WTC11 (cell line): ENCODE measurements at regions not wholly inside any gene's neighbourhood (a gene's known extent, or its start where the extent isn't known, plus 50 kb on each side); places are given as distances from the start of the nearest gene placed in this dataset.

Source experiments
- ATAC-seq: fragments of 200-7000 bp; cut with Tn5 transposase; 2 replicates; pipeline ENCODE4 v1.10.0; 2021; ENCODE audit warnings: mild to moderate bottlenecking, moderate library complexity
- CTCF ChIA-PET: fragments of 300-600 bp; sonication (Branson Sonifier 250); formaldehyde crosslinking; loops from one replicate; lab custom pipeline; 2021; ENCODE audit warnings: antibody characterized with exemption; lab: Charles Lee
- POLR2A ChIA-PET: fragments of 350-600 bp; sonication (Branson Sonifier 250); formaldehyde crosslinking; loops from one replicate; lab custom pipeline; 2021; ENCODE audit warnings: antibody characterized with exemption; lab: Charles Lee
- DNase-seq: peaks from one replicate; pipeline ENCODE4 v3.0.0; 2021; ENCODE audit warnings: low spot score
- H3K27ac Mint-ChIP-seq: 2 replicates; pipeline ENCODE4 v1.8.0; 2021; ENCODE audit warnings: mixed read lengths
- H3K27me3 Mint-ChIP-seq: 2 replicates; pipeline ENCODE4 v1.8.0; 2021; ENCODE audit warnings: low read depth, mild to moderate bottlenecking, moderate library complexity, mixed read lengths
- H3K36me3 Mint-ChIP-seq: 2 replicates; pipeline ENCODE4 v1.8.0; 2021; ENCODE audit warnings: mixed read lengths
- H3K4me1 Mint-ChIP-seq: 2 replicates; pipeline ENCODE4 v1.8.0; 2022; ENCODE audit warnings: mixed read lengths
- H3K4me3 Mint-ChIP-seq: 2 replicates; pipeline ENCODE4 v1.8.0; 2021; ENCODE audit warnings: mild to moderate bottlenecking, moderate library complexity, mixed read lengths
- H3K9me3 Mint-ChIP-seq: 2 replicates; pipeline ENCODE4 v1.8.0; 2021; ENCODE audit warnings: mixed read lengths
- ATF1 ChIP-seq: sonication (generic); formaldehyde crosslinking; IDR thresholded peaks from 2 replicates; pipeline ENCODE4 v1.8.1; 2023; ENCODE audit warnings: mild to moderate bottlenecking, moderate library complexity, missing genetic modification reagents
- CREB1 ChIP-seq: sonication (generic); formaldehyde crosslinking; IDR thresholded peaks from 2 replicates; pipeline ENCODE4 v1.8.0; 2023; ENCODE audit warnings: mild to moderate bottlenecking, missing genetic modification reagents
- ESRRA ChIP-seq: sonication (generic); formaldehyde crosslinking; IDR thresholded peaks from 2 replicates; pipeline ENCODE4 v1.8.1; 2022; ENCODE audit warnings: mild to moderate bottlenecking, missing genetic modification reagents, borderline replicate concordance
- GABPB1 ChIP-seq: sonication (generic); formaldehyde crosslinking; IDR thresholded peaks from 2 replicates; pipeline ENCODE4 v1.8.1; 2023; ENCODE audit warnings: mild to moderate bottlenecking, missing genetic modification reagents
- HMGA2 ChIP-seq: fragments of 250-450 bp; sonication (Bioruptor Pico); IDR thresholded peaks from 2 replicates; pipeline ENCODE4 v1.4.0; 2021; ENCODE audit warnings: mild to moderate bottlenecking, moderate library complexity
- IRF2 ChIP-seq: sonication (generic); formaldehyde crosslinking; IDR thresholded peaks from 2 replicates; pipeline ENCODE4 v1.8.0; 2022; ENCODE audit warnings: low read depth, missing genetic modification reagents, borderline replicate concordance
- JAZF1 ChIP-seq: fragments of 250-450 bp; sonication (Bioruptor Pico); IDR thresholded peaks from 2 replicates; pipeline ENCODE4 v1.9.0; 2021; ENCODE audit warnings: moderate library complexity, mild to moderate bottlenecking, inconsistent platforms
- NFE2L1 ChIP-seq: sonication (generic); formaldehyde crosslinking; IDR thresholded peaks from 2 replicates; pipeline ENCODE4 v1.8.1; 2023; ENCODE audit warnings: missing genetic modification reagents
- NR1H2 ChIP-seq: sonication (generic); formaldehyde crosslinking; IDR thresholded peaks from 2 replicates; pipeline ENCODE4 v1.9.0; 2021; ENCODE audit warnings: mild to moderate bottlenecking, moderate library complexity, missing genetic modification reagents
- NR2C2 ChIP-seq: sonication (generic); formaldehyde crosslinking; IDR thresholded peaks from 2 replicates; pipeline ENCODE4 v1.8.0; 2022; ENCODE audit warnings: mild to moderate bottlenecking, missing genetic modification reagents
- NR3C1 ChIP-seq: sonication (generic); formaldehyde crosslinking; conservative IDR thresholded peaks from 2 replicates; pipeline ENCODE4 v1.8.1; 2023; ENCODE audit warnings: low read depth, mild to moderate bottlenecking, missing genetic modification reagents
- SMAD3 ChIP-seq: sonication (generic); formaldehyde crosslinking; IDR thresholded peaks from 2 replicates; pipeline ENCODE4 v1.8.0; 2022; ENCODE audit warnings: missing genetic modification reagents, mild to moderate bottlenecking, borderline replicate concordance
- TEAD1 ChIP-seq: sonication (generic); formaldehyde crosslinking; IDR thresholded peaks from 2 replicates; pipeline ENCODE4 v1.8.0; 2022; ENCODE audit warnings: mild to moderate bottlenecking, missing genetic modification reagents
- ZNF138 ChIP-seq: sonication (generic); formaldehyde crosslinking; conservative IDR thresholded peaks from 2 replicates; pipeline ENCODE4 v1.8.1; 2022; ENCODE audit warnings: mild to moderate bottlenecking, moderate library complexity, missing genetic modification reagents
- ZNF232 ChIP-seq: sonication (generic); formaldehyde crosslinking; IDR thresholded peaks from 2 replicates; pipeline ENCODE4 v1.8.0; 2022; ENCODE audit warnings: mild to moderate bottlenecking, missing genetic modification reagents
- TF ChIP-seq, protein P1 (sequence below): fragments of 250-450 bp; sonication (Bioruptor Pico); IDR thresholded peaks from 2 replicates; pipeline ENCODE4 v2.1.2; 2022; ENCODE audit warnings: mild to moderate bottlenecking, moderate library complexity
- TF ChIP-seq, protein P2 (sequence below): sonication (generic); formaldehyde crosslinking; IDR thresholded peaks from 2 replicates; pipeline ENCODE4 v1.8.0; 2022; ENCODE audit warnings: missing genetic modification reagents
- TF ChIP-seq, protein P3 (sequence below): sonication (generic); formaldehyde crosslinking; IDR thresholded peaks from 2 replicates; pipeline ENCODE4 v1.8.0; 2023; ENCODE audit warnings: mild to moderate bottlenecking, missing genetic modification reagents
- TF ChIP-seq, protein P4 (sequence below): fragments of 250-450 bp; sonication (Bioruptor Pico); conservative IDR thresholded peaks from 2 replicates; pipeline ENCODE4 v1.9.0; 2021; ENCODE audit warnings: mild to moderate bottlenecking

DNA sequence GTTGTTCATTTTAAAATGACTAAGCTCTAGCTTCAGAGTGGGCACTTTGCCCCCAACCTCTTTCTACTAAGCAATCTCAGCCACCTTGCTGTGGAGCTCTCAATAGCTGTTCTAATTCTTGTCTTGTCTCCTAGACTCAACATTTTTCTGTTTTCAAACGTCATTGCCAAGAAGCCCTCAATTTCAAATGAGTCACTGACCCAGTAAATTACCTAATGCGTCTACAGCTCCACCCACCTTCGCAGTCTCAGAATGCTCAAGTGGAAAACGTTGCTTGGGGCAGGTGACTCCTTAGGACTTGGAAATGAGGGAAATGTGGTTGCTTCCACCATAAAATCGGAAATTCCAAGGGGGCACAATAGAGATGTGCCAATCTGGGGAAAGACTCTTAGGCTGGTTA lies 59.0 kb downstream of the ING2 start:
- Mint-ChIP-seq H3K4me1 (no peaks in the 10 kb centered on the region), H3K9me3 (no peaks in the 10 kb centered on the region), H3K27ac (no peak overlapping the region), H3K4me3 (no peak overlapping the region), H3K36me3 (no peaks in the 10 kb centered on the region), H3K27me3 (no peaks in the 10 kb centered on the region)
- ChIA-PET POLR2A (no interaction called here), CTCF (interaction anchor here (1.0 kb wide), 1 partner anchor 37 kb away, joined by 3 read pairs; no protein-coding TSS in a partner anchor)
- DNase-seq = no peak
- no peak for ATAC-seq
- TF ChIP-seq JAZF1 (CRISPR knock-in tag) (no peak), SMAD3 (no peak), ATF1 (CRISPR knock-in tag) (no peak), NR1H2 (no peak), HMGA2 (no peak), TEAD1 (CRISPR knock-in tag) (no peak), IRF2 (no peak), NR3C1 (CRISPR knock-in tag) (no peak)
- TF ChIP-seq, protein P1, sequence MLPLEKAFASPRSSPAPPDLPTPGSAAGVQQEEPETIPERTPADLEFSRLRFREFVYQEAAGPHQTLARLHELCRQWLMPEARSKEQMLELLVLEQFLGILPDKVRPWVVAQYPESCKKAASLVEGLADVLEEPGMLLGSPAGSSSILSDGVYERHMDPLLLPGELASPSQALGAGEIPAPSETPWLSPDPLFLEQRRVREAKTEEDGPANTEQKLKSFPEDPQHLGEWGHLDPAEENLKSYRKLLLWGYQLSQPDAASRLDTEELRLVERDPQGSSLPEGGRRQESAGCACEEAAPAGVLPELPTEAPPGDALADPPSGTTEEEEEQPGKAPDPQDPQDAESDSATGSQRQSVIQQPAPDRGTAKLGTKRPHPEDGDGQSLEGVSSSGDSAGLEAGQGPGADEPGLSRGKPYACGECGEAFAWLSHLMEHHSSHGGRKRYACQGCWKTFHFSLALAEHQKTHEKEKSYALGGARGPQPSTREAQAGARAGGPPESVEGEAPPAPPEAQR (CRISPR knock-in tag) = no peak
- TF ChIP-seq, protein P2, sequence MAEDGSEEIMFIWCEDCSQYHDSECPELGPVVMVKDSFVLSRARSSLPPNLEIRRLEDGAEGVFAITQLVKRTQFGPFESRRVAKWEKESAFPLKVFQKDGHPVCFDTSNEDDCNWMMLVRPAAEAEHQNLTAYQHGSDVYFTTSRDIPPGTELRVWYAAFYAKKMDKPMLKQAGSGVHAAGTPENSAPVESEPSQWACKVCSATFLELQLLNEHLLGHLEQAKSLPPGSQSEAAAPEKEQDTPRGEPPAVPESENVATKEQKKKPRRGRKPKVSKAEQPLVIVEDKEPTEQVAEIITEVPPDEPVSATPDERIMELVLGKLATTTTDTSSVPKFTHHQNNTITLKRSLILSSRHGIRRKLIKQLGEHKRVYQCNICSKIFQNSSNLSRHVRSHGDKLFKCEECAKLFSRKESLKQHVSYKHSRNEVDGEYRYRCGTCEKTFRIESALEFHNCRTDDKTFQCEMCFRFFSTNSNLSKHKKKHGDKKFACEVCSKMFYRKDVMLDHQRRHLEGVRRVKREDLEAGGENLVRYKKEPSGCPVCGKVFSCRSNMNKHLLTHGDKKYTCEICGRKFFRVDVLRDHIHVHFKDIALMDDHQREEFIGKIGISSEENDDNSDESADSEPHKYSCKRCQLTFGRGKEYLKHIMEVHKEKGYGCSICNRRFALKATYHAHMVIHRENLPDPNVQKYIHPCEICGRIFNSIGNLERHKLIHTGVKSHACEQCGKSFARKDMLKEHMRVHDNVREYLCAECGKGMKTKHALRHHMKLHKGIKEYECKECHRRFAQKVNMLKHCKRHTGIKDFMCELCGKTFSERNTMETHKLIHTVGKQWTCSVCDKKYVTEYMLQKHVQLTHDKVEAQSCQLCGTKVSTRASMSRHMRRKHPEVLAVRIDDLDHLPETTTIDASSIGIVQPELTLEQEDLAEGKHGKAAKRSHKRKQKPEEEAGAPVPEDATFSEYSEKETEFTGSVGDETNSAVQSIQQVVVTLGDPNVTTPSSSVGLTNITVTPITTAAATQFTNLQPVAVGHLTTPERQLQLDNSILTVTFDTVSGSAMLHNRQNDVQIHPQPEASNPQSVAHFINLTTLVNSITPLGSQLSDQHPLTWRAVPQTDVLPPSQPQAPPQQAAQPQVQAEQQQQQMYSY (CRISPR knock-in tag) = no peak
- TF ChIP-seq, protein P3, sequence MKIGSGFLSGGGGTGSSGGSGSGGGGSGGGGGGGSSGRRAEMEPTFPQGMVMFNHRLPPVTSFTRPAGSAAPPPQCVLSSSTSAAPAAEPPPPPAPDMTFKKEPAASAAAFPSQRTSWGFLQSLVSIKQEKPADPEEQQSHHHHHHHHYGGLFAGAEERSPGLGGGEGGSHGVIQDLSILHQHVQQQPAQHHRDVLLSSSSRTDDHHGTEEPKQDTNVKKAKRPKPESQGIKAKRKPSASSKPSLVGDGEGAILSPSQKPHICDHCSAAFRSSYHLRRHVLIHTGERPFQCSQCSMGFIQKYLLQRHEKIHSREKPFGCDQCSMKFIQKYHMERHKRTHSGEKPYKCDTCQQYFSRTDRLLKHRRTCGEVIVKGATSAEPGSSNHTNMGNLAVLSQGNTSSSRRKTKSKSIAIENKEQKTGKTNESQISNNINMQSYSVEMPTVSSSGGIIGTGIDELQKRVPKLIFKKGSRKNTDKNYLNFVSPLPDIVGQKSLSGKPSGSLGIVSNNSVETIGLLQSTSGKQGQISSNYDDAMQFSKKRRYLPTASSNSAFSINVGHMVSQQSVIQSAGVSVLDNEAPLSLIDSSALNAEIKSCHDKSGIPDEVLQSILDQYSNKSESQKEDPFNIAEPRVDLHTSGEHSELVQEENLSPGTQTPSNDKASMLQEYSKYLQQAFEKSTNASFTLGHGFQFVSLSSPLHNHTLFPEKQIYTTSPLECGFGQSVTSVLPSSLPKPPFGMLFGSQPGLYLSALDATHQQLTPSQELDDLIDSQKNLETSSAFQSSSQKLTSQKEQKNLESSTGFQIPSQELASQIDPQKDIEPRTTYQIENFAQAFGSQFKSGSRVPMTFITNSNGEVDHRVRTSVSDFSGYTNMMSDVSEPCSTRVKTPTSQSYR (CRISPR knock-in tag) = no peak

DNA sequence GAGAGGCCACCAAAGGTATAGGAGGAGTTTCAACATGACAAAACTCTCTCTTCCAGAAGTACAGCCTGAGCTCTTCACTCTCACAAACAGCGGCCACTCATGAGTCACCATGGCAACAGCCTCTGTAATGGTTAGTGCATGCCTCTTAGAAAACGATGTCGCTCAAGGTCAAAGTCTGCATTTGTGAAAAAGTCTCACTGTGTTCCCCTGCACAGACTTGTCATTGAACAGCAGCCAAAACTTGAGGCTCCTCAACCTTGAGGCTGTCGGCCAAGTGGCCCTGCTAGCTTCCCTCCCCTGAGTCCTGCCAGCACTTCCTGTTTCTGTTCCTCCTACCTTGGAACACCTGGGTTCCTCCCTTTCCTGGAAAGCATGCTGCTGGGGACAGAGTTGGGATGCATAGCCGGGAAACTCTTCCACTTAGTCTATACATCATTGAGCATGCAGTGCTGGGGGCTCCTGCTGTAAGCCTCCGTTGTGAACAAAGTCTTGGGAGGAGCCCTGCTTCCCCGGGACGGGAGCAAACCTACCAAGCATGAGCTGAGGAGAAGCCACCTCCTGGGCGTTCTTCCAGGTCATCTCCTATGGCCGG lies 66.6 kb downstream of the ING2 start:
- no peak for TF ChIP-seq CREB1 (CRISPR knock-in tag)
- TF ChIP-seq SMAD3 = no peak
- TF ChIP-seq, protein P4, sequence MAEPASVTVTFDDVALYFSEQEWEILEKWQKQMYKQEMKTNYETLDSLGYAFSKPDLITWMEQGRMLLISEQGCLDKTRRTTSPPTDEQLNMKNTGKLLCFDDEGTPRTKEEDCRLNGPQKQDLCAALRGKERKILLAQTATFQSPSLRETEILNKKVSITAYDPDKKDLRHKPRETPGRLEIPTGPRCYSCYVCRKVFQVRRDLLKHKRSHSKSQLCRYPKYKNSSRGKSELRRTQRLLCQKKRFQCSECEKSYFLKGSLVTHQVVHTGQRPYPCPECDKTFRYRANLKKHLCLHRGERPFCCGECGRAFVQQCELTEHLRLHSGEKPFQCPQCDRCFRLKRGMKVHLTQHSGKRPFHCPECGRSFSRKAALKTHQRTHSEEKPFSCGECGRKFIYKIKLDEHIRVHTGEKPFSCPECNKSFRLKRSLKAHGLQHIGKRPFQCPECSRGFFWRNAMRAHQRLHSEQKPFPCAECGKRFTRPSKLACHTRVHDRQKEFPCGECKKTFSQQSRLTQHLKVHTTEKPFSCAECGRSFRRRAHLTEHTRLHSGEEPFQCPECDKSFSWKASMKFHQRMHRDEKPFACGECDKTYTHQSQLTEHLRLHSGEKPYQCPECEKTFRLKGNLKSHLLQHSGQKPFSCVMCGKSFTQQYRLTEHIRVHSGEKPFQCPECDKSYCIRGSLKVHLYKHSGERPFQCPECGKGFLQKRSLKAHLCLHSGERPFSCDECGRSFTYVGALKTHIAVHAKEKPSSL (CRISPR knock-in tag) = no peak
- TF ChIP-seq GABPB1 (CRISPR knock-in tag) = no peak
- TF ChIP-seq NFE2L1 = no peak
- TF ChIP-seq ESRRA (CRISPR knock-in tag) = no peak
- no peak for TF ChIP-seq NR2C2
- no peak for TF ChIP-seq ZNF232 (CRISPR knock-in tag)
- TF ChIP-seq ZNF138 (CRISPR knock-in tag) = no peak
- Mint-ChIP-seq H3K9me3 (no peaks in the 10 kb centered on the region), H3K27me3 (no peaks in the 10 kb centered on the region), H3K4me1 (peaks cover 4% of the 10 kb centered on the region), H3K4me3 (no peak overlapping the region), H3K27ac (no peak overlapping the region), H3K36me3 (no peaks in the 10 kb centered on the region)
- DNase-seq (no peak), ATAC-seq (peak; percentile 30; the same call in 1 of the 2 replicates)
- ChIA-PET POLR2A (no interaction called here), CTCF (interaction anchor here (1.0 to 1.1 kb wide), 2 partner anchors 28 to 29 kb away, joined by 3 read pairs; no protein-coding TSS in a partner anchor)
